ENCODE measurements at regions not wholly inside any gene's neighbourhood (a gene's known extent, or its start where the extent isn't known, plus 50 kb on each side); places are given as distances from the start of the nearest gene placed in this dataset.

DNA sequence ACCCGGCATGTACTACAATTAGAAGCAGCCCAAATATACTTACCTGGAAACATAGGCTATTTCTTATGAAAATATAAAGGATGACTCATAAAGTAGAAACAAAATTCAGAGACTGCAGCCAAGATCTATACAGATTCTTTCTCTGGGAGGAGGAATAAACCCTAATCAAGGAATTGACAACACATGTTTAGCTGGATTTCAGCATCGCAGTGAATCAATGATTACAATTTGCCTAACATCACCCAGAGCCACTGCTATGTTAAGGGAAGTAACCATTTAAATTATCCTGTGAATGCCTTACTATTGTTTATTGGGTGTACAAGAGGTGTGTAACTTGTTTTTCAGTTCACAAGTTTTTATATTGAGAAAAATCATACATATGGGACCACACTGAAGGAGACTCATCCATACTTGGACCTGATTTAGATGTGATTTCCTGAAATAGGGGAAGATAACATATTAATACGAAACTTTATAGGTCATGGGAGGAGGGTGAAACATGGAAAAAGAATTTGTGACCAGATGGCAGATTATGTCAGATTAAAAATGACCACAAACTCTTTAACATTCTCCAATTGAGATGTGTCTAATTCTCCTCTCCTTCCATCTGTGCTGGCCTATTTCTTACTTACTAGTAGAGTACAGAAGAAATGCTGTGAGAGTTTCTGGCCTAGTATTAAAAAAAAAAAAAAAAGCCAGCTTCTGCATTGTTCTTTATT is 1168.4 kb downstream of the SLITRK1 start:
- H3K79me1 ChIP-seq (ENCODE audit: low read depth, low read length): no peaks in the 10 kb centered on the region
- H4K91ac ChIP-seq (ENCODE audit: low read depth, low read length, poor library complexity): no peak overlapping the region
- H2BK15ac ChIP-seq (ENCODE audit: low read length): no peak overlapping the region
- H3K36me3 ChIP-seq (replicated peaks in 1 of 2; ENCODE audit: control insufficient read depth in 2 of 2, insufficient read depth in 2 of 2, low read length in 2 of 2): no peaks in the 10 kb centered on the region
- H2BK120ac ChIP-seq (ENCODE audit: low read depth, low read length): no peak overlapping the region
- no peak overlapping the region for H3K14ac ChIP-seq (ENCODE audit: low read length)
- no peak overlapping the region for H2AK5ac ChIP-seq (ENCODE audit: low read depth, low read length)
- H2BK5ac ChIP-seq (ENCODE audit: low read length): no peak overlapping the region
- no peak overlapping the region for H4K8ac ChIP-seq (ENCODE audit: low read depth, low read length)
- H3K9ac ChIP-seq (ENCODE audit: low read depth, low read length, poor library complexity): no peak overlapping the region
- no peak overlapping the region for H3K4me2 ChIP-seq (ENCODE audit: insufficient read depth, low read length, poor library complexity, severe bottlenecking)
- no peak overlapping the region for H3K27ac ChIP-seq (replicated peaks; ENCODE audit: low read length)
- H3K23ac ChIP-seq (ENCODE audit: low read depth, low read length, poor library complexity): no peak overlapping the region
- no peak overlapping the region for H2BK12ac ChIP-seq (ENCODE audit: low read length)
- H3K4me3 ChIP-seq (ENCODE audit: low read length in 2 of 2): no peak overlapping the region
- no peaks in the 10 kb centered on the region for H3K27me3 ChIP-seq (ENCODE audit: control insufficient read depth in 3 of 3, insufficient read depth in 3 of 3, low read depth in 1 of 3, low read length in 3 of 3)
- H3K18ac ChIP-seq (ENCODE audit: low read length): no peak overlapping the region
- DNase-seq (ENCODE audit: low spot score): no peak
- no peak overlapping the region for H2AFZ ChIP-seq (ENCODE audit: low read length)
- H3K4me1 ChIP-seq (ENCODE audit: control insufficient read depth in 2 of 2, insufficient read depth in 1 of 2, low read depth in 1 of 2, low read length in 2 of 2): no peaks in the 10 kb centered on the region
- no CpG with 5 or more reads among the region's 3 CpGs for WGBS, 2 donors (ENCODE audit: extremely low coverage in 2 of 2, insufficient read length in 2 of 2, insufficient replicate concordance in 1 of 2)
- H3K9me3 ChIP-seq (replicated peaks in 1 of 2; ENCODE audit: control insufficient read depth in 2 of 2, insufficient read depth in 1 of 2, low read depth in 1 of 2, low read length in 2 of 2): no peaks in the 10 kb centered on the region
- H3K4ac ChIP-seq (ENCODE audit: low read length): no peak overlapping the region

DNA sequence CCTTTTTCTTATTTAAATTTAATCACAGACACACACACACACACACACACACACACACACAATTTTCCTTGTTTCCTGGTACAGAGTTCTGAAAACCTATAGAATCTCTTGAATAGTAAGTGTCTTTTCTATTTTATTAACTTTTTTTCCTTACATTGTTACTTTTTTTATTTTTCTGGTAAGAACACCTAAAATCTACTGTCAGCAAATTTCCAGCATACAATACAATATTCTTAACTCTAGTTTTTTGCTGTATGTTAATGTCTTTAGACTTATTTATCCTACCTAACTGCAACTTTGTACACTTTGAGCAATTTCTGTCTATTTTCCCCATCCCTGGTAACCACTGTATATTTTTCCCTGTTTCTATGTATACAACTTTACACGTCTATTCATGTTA is 1179.8 kb downstream of the SLITRK1 start:
- H3K4ac ChIP-seq (ENCODE audit: low read length): no peak overlapping the region
- H2BK12ac ChIP-seq (ENCODE audit: low read length): no peak overlapping the region
- H2BK5ac ChIP-seq (ENCODE audit: low read length): no peak overlapping the region
- H2BK120ac ChIP-seq (ENCODE audit: low read depth, low read length): no peak overlapping the region
- no peak overlapping the region for H2AK5ac ChIP-seq (ENCODE audit: low read depth, low read length)
- H2AFZ ChIP-seq (ENCODE audit: low read length): no peak overlapping the region
- no peak overlapping the region for H3K9ac ChIP-seq (ENCODE audit: low read depth, low read length, poor library complexity)
- H3K9me3 ChIP-seq (replicated peaks in 1 of 2; ENCODE audit: control insufficient read depth in 2 of 2, insufficient read depth in 1 of 2, low read depth in 1 of 2, low read length in 2 of 2): no peaks in the 10 kb centered on the region
- H3K27ac ChIP-seq (replicated peaks; ENCODE audit: low read length): no peak overlapping the region
- no peaks in the 10 kb centered on the region for H3K36me3 ChIP-seq (replicated peaks in 1 of 2; ENCODE audit: control insufficient read depth in 2 of 2, insufficient read depth in 2 of 2, low read length in 2 of 2)
- no peak overlapping the region for H4K8ac ChIP-seq (ENCODE audit: low read depth, low read length)
- H3K4me2 ChIP-seq (ENCODE audit: insufficient read depth, low read length, poor library complexity, severe bottlenecking): no peak overlapping the region
- no peak overlapping the region for H3K18ac ChIP-seq (ENCODE audit: low read length)
- DNase-seq (ENCODE audit: low spot score): no peak
- no peak overlapping the region for H2BK15ac ChIP-seq (ENCODE audit: low read length)
- no peaks in the 10 kb centered on the region for H3K4me1 ChIP-seq (ENCODE audit: control insufficient read depth in 2 of 2, insufficient read depth in 1 of 2, low read depth in 1 of 2, low read length in 2 of 2)
- H3K4me3 ChIP-seq (ENCODE audit: low read length in 2 of 2): no peak overlapping the region
- no peaks in the 10 kb centered on the region for H3K79me1 ChIP-seq (ENCODE audit: low read depth, low read length)
- WGBS, 2 donors (ENCODE audit: extremely low coverage in 2 of 2, insufficient read length in 2 of 2, insufficient replicate concordance in 1 of 2): no CpG with 5 or more reads among the region's 1 CpG
- no peak overlapping the region for H3K14ac ChIP-seq (ENCODE audit: low read length)
- H3K23ac ChIP-seq (ENCODE audit: low read depth, low read length, poor library complexity): no peak overlapping the region
- H4K91ac ChIP-seq (ENCODE audit: low read depth, low read length, poor library complexity): no peak overlapping the region
- no peaks in the 10 kb centered on the region for H3K27me3 ChIP-seq (ENCODE audit: control insufficient read depth in 3 of 3, insufficient read depth in 3 of 3, low read depth in 1 of 3, low read length in 3 of 3)

DNA sequence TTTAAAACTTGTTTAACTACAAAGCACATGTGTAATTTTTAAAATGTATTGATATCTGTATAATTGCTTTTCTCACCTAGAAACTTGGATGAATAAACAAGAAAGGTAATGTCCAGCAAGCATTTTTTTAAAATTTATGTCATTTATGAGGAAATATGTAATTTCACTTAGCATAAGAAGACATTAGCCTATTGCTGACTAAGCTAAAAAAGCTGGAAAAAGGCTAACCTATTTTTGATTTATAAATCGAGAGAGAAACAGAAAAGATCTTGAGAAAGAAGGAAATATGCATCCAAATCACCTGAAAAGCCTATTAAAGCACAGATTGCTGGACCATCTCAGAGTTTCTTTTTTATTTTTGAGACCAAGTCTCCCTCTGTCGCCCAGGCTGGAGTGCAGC is 1181.3 kb downstream of the SLITRK1 start:
- Histone ChIP-seq H3K4ac (ENCODE audit: low read length) (no peak overlapping the region), H4K8ac (ENCODE audit: low read depth, low read length) (no peak overlapping the region), H3K14ac (ENCODE audit: low read length) (no peak overlapping the region), H2BK5ac (ENCODE audit: low read length) (no peak overlapping the region), H3K4me2 (ENCODE audit: insufficient read depth, low read length, poor library complexity, severe bottlenecking) (no peak overlapping the region), H3K4me1 (ENCODE audit: control insufficient read depth in 2 of 2, insufficient read depth in 1 of 2, low read depth in 1 of 2, low read length in 2 of 2) (no peaks in the 10 kb centered on the region), H2BK15ac (ENCODE audit: low read length) (no peak overlapping the region), H2BK120ac (ENCODE audit: low read depth, low read length) (no peak overlapping the region), H2AK5ac (ENCODE audit: low read depth, low read length) (no peak overlapping the region), H3K9ac (ENCODE audit: low read depth, low read length, poor library complexity) (no peak overlapping the region), H3K27me3 (ENCODE audit: control insufficient read depth in 3 of 3, insufficient read depth in 3 of 3, low read depth in 1 of 3, low read length in 3 of 3) (no peaks in the 10 kb centered on the region), H3K79me1 (ENCODE audit: low read depth, low read length) (no peaks in the 10 kb centered on the region), H3K36me3 (replicated peaks in 1 of 2; ENCODE audit: control insufficient read depth in 2 of 2, insufficient read depth in 2 of 2, low read length in 2 of 2) (no peaks in the 10 kb centered on the region), H3K9me3 (replicated peaks in 1 of 2; ENCODE audit: control insufficient read depth in 2 of 2, insufficient read depth in 1 of 2, low read depth in 1 of 2, low read length in 2 of 2) (no peaks in the 10 kb centered on the region), H4K91ac (ENCODE audit: low read depth, low read length, poor library complexity) (no peak overlapping the region), H2BK12ac (ENCODE audit: low read length) (no peak overlapping the region), H3K18ac (ENCODE audit: low read length) (no peak overlapping the region), H3K23ac (ENCODE audit: low read depth, low read length, poor library complexity) (no peak overlapping the region), H3K4me3 (ENCODE audit: low read length in 2 of 2) (no peak overlapping the region), H3K27ac (replicated peaks; ENCODE audit: low read length) (no peak overlapping the region), H2AFZ (ENCODE audit: low read length) (no peak overlapping the region)
- WGBS, 2 donors (ENCODE audit: extremely low coverage in 2 of 2, insufficient read length in 2 of 2, insufficient replicate concordance in 1 of 2): no CpG with 5 or more reads among the region's 2 CpGs
- no peak for DNase-seq (ENCODE audit: low spot score)

DNA sequence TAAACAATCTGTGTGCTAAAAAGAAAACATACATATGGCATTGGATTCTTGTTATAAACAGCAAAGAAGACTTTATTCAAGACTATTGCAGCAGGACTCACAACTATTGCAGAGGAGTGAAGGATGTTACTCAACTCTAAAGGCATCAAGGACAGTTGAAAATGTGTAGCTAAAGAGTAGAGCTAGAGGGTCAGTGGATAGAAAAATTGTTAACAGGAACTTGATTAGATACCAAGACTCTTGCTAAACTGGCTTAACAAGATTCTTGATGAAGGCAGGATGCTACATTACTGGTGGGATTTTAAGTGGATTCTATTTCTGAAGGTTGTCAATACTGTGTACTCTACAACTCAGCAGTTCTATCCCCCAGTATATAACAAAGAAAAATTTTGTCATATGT is 1183.3 kb downstream of the SLITRK1 start:
- Histone ChIP-seq H3K9me3 (replicated peaks in 1 of 2; ENCODE audit: control insufficient read depth in 2 of 2, insufficient read depth in 1 of 2, low read depth in 1 of 2, low read length in 2 of 2) (no peaks in the 10 kb centered on the region), H3K4me2 (ENCODE audit: insufficient read depth, low read length, poor library complexity, severe bottlenecking) (no peak overlapping the region), H2BK12ac (ENCODE audit: low read length) (no peak overlapping the region), H2BK5ac (ENCODE audit: low read length) (no peak overlapping the region), H4K91ac (ENCODE audit: low read depth, low read length, poor library complexity) (no peak overlapping the region), H3K9ac (ENCODE audit: low read depth, low read length, poor library complexity) (no peak overlapping the region), H3K14ac (ENCODE audit: low read length) (no peak overlapping the region), H2AK5ac (ENCODE audit: low read depth, low read length) (no peak overlapping the region), H3K4me1 (ENCODE audit: control insufficient read depth in 2 of 2, insufficient read depth in 1 of 2, low read depth in 1 of 2, low read length in 2 of 2) (no peaks in the 10 kb centered on the region), H3K4ac (ENCODE audit: low read length) (no peak overlapping the region), H3K79me1 (ENCODE audit: low read depth, low read length) (no peaks in the 10 kb centered on the region), H3K27me3 (ENCODE audit: control insufficient read depth in 3 of 3, insufficient read depth in 3 of 3, low read depth in 1 of 3, low read length in 3 of 3) (no peaks in the 10 kb centered on the region), H2AFZ (ENCODE audit: low read length) (no peak overlapping the region), H3K27ac (replicated peaks; ENCODE audit: low read length) (no peak overlapping the region), H3K23ac (ENCODE audit: low read depth, low read length, poor library complexity) (no peak overlapping the region), H3K4me3 (ENCODE audit: low read length in 2 of 2) (no peak overlapping the region), H2BK120ac (ENCODE audit: low read depth, low read length) (no peak overlapping the region), H3K36me3 (replicated peaks in 1 of 2; ENCODE audit: control insufficient read depth in 2 of 2, insufficient read depth in 2 of 2, low read length in 2 of 2) (no peaks in the 10 kb centered on the region), H3K18ac (ENCODE audit: low read length) (no peak overlapping the region), H4K8ac (ENCODE audit: low read depth, low read length) (no peak overlapping the region), H2BK15ac (ENCODE audit: low read length) (no peak overlapping the region)
- no peak for DNase-seq (ENCODE audit: low spot score)

All from neuronal stem cell (in vitro differentiated cells).